GM12892 (cell line): ENCODE measurements at regions not wholly inside any gene's neighbourhood (a gene's known extent, or its start where the extent isn't known, plus 50 kb on each side); places are given as distances from the start of the nearest gene placed in this dataset.

Experiments used
- POLR2A ChIP-seq: IDR thresholded peaks from 2 replicates; pipeline ENCODE4 v1.6.1; 2011; ENCODE audit warnings: low read depth, low read length, control low read depth
- POLR2AphosphoS5 ChIP-seq: IDR thresholded peaks from 2 replicates; pipeline ENCODE4 v1.6.1; 2011; ENCODE audit warnings: low read depth, low read length, control low read depth
- TAF1 ChIP-seq: IDR thresholded peaks from 2 replicates; pipeline ENCODE4 v1.6.1; 2011; ENCODE audit warnings: low read depth, mild to moderate bottlenecking, control low read depth, low read length, borderline replicate concordance

- TF ChIP-seq POLR2A (no peak), TAF1 (no peak), POLR2AphosphoS5 (no peak)
Observed at GRCh38 chr16:47855431-47855830, 300.4 kb downstream of the ABCC12 start.
